DND-41 (cell line): ENCODE measurements at regions not wholly inside any gene's neighbourhood (a gene's known extent, or its start where the extent isn't known, plus 50 kb on each side); places are given as distances from the start of the nearest gene placed in this dataset.

ENCODE experiments used
- CTCF ChIP-seq: IDR thresholded peaks from 2 replicates; pipeline ENCODE4 v1.5.1; 2012; ENCODE audit warnings: borderline replicate concordance, low read length, moderate library complexity, mild to moderate bottlenecking; ENCODE audit not compliant: poor library complexity, severe bottlenecking; ENCODE audit errors: extremely low read depth
- EZH2 ChIP-seq: IDR thresholded peaks from 3 replicates; pipeline ENCODE4 v1.6.1; 2012; ENCODE audit warnings: borderline replicate concordance, low read depth, mild to moderate bottlenecking, moderate library complexity, low read length, inconsistent platforms; ENCODE audit not compliant: severe bottlenecking

- no peak for TF ChIP-seq CTCF
- TF ChIP-seq EZH2, result no peak
These were observed 232.8 kb downstream of the UBE3D start for GRCh38 chr6:82832811-82833210.
